GM18499 (cell line): ENCODE measurements at regions not wholly inside any gene's neighbourhood (a gene's known extent, or its start where the extent isn't known, plus 50 kb on each side); places are given as distances from the start of the nearest gene placed in this dataset.

Experiments used
- ATAC-seq: cut with Tn5 transposase; IDR thresholded peaks from one replicate; pipeline ENCODE4 v1.9.1; 2021; ENCODE audit warnings: moderate number of reproducible peaks; ENCODE audit not compliant: insufficient read depth, unreplicated experiment

- no peak for ATAC-seq
Observed at GRCh38 chr4:11908205-11908604, 479.5 kb upstream of the HS3ST1 start.

GRCh38 chr4:11904846-11905739, 476.4 kb upstream of the HS3ST1 start:
- ATAC-seq: no peak

- no peak for ATAC-seq
Observed at GRCh38 chr4:11904117-11904535, 475.4 kb upstream of the HS3ST1 start.

- no peak for ATAC-seq
Observed at GRCh38 chr4:11901089-11901488, 472.4 kb upstream of the HS3ST1 start.

- no peak for ATAC-seq
Observed at GRCh38 chr4:11900359-11900758, 471.7 kb upstream of the HS3ST1 start.

GRCh38 chr4:11898796-11899195, 470.1 kb upstream of the HS3ST1 start:
- no peak for ATAC-seq

GRCh38 chr4:11895766-11896165, 467.1 kb upstream of the HS3ST1 start:
- no peak for ATAC-seq

GRCh38 chr4:11894977-11895376, 466.3 kb upstream of the HS3ST1 start:
- ATAC-seq: no peak

GRCh38 chr4:11894221-11894620, 465.5 kb upstream of the HS3ST1 start:
- ATAC-seq: no peak

GRCh38 chr4:11889099-11889498, 460.4 kb upstream of the HS3ST1 start:
- no peak for ATAC-seq

GRCh38 chr4:11881947-11882346, 453.3 kb upstream of the HS3ST1 start:
- no peak for ATAC-seq

- no peak for ATAC-seq
Observed at GRCh38 chr4:11881364-11881763, 452.7 kb upstream of the HS3ST1 start.

- ATAC-seq: no peak
Observed at GRCh38 chr4:11878241-11878640, 449.5 kb upstream of the HS3ST1 start.

- no peak for ATAC-seq
Observed at GRCh38 chr4:11876104-11876503, 447.4 kb upstream of the HS3ST1 start.

GRCh38 chr4:11869191-11869870, 440.6 kb upstream of the HS3ST1 start:
- no peak for ATAC-seq

GRCh38 chr4:11866391-11866790, 437.7 kb upstream of the HS3ST1 start:
- ATAC-seq: no peak

GRCh38 chr4:11860996-11861395, 432.3 kb upstream of the HS3ST1 start:
- ATAC-seq: no peak

GRCh38 chr4:11857881-11858280, 429.2 kb upstream of the HS3ST1 start:
- no peak for ATAC-seq

- no peak for ATAC-seq
Observed at GRCh38 chr4:11847167-11847566, 418.5 kb upstream of the HS3ST1 start.

GRCh38 chr4:11843927-11844326, 415.2 kb upstream of the HS3ST1 start:
- no peak for ATAC-seq

GRCh38 chr4:11843340-11843739, 414.6 kb upstream of the HS3ST1 start:
- no peak for ATAC-seq
